HG03460 (cell line): ENCODE measurements at regions not wholly inside any gene's neighbourhood (a gene's known extent, or its start where the extent isn't known, plus 50 kb on each side); places are given as distances from the start of the nearest gene placed in this dataset.

Experiments
- ATAC-seq: cut with Tn5 transposase; IDR thresholded peaks from one replicate; pipeline ENCODE4 v1.9.1; 2021; ENCODE audit not compliant: unreplicated experiment

DNA sequence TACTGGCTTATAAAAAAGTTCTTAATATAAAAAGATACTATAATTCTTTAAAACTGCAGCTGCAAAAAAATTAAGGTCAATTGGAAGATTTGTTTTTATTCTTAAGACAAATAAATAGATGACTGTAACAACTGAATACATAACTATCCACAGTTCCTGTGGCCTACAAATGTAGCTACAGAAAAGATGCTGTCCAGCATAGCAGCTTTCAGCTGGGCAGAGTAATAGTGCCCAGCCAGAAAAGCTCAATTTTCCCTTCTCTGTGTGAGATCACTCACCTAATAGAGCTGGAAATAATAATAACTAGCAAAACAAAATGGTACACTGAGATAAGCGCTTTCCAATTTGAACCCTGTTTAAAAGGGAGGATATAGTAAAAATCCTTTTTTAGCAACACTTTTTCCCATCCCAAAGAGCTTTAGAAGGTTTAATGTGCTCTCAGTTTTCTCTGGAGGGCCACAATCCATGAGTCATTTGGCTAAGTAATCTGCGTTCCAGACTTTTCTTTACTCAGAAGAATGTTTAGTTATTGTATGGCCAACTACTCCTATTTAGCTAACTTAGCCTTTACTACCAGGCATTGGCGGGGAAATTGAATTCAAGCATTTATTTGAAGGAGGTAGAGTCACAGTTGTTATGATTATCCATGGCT is 158.1 kb upstream of the SLC39A10 start:
- no peak for ATAC-seq

DNA sequence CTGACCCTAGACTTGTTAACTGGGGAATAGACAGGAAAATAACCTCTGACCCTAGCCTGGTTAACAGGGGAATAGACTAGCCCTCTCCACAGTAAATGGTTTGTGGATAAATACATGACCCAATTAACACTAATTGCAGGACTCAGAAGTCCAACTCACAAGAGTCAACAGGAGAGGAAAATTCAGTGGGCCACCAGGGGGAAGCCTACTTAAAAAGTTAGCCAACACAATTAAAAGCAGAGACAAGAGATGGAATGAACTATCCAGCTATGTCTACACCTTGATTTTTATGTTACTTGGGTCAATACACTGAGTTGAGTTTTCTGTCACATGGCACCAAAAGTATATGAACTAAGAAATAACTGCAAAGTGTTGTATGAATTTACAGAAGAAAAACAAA is 158.8 kb upstream of the SLC39A10 start:
- ATAC-seq: no peak

DNA sequence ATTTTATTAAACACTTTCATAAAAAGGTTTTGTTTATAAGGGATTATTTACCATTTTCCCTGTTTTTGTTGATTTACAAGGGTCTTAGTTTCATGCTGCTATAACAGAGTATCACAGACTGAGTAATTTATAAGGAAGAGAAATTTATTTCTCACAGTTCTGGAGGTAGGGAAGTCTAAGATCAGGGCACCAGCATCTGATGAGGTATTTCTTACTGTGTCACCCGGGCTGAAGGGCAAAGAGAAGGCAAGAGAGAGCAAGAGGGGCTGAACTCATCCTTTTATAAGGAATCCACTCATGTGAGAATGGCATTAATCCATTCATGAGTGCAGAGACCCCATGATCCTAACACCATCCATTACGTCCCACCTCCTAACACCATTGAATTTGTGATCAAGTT is 160.0 kb upstream of the SLC39A10 start:
- no peak for ATAC-seq

DNA sequence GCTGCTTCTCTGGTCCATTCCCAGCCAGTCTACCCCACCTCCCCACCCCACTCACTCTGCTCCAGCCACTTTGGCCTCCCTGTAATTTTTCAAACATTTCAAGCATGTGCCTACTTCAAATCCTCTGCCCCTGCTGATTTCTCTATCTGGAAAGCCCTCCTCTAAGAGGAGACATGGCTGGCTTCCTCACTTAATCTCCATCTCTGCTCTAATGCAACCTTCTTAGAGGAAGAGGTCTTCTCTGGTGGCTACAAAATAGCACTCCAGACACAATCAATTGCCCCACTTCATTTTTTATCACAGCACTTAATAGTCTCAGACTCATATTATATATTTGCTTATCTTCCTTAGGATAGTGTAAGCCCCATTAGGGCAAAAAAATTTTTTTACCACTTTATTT is 161.1 kb upstream of the SLC39A10 start:
- no peak for ATAC-seq

DNA sequence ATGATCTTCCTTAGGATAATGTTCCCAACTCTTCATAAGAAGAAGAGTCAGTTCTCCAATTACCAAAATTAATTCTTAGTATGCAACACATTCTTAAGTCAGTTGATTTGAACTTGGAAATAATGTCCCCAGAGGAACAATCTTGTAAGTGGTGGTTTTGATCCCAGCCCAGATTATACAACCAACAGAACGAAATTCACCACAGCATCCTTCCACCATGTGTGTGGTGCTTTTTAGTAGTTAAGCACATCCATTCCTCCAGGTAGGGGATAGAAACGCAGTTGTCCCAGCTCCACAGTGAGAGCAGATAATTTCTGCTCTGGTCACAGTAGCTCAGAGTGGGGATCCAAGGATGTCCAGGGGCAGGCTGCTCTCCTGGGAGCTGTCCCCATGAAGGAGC is 161.7 kb upstream of the SLC39A10 start:
- no peak for ATAC-seq

DNA sequence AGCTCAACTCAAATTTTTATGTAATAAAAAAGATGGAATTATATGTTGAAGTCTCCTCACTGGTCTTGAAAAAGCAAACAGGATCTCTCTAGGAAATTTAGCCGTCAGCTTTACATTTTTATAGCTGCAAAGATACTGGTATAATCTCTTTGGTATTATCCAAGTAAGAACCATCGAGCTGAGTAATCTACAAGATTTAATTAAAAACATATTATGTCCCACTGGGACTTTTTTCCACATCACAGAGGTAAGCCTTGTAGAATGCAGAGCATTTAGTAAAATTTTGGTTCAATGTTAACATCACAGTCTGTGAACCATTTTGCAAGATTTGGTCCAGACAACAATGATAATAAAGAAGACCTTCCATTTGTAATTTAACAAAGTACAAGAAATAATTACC is 162.6 kb upstream of the SLC39A10 start:
- ATAC-seq: no peak

DNA sequence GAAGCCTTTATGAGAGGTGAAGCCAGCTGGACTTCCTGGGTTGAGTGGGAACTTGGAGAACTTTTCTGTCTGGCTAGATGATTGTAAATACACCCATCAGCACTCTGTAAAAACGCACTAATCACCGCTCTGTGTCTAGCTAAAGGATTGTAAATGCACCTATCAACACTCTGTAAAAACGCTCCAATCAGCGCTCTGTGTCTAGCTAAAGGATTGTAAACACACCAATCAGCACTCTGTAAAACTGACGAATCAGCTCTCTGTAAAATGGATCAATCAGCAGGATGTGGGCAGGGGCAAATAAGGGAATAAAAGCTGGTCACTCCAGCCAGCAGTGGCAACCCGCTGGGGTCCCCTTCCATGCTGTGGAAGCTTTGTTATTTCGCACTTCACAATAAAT is 163.6 kb upstream of the SLC39A10 start:
- ATAC-seq: no peak

DNA sequence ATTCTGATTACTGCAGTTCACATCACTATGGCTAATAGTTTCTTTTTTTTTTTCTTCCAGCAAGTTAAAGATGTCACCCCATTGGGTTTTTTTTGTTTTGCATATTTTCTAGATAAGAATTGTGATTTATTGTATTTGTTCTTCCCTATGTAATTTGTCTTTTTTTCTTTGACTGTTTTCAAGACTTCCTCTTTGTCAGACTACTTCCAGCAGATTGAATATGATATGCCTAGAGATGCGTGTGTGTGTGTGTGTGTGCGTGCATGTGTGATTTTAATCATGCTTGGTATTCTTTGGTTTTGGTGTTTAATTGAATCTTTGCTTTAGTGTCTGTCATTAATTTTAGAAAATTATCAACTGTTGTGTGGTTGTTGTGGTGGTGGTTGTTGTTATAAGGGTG is 166.7 kb upstream of the SLC39A10 start:
- ATAC-seq: no peak

DNA sequence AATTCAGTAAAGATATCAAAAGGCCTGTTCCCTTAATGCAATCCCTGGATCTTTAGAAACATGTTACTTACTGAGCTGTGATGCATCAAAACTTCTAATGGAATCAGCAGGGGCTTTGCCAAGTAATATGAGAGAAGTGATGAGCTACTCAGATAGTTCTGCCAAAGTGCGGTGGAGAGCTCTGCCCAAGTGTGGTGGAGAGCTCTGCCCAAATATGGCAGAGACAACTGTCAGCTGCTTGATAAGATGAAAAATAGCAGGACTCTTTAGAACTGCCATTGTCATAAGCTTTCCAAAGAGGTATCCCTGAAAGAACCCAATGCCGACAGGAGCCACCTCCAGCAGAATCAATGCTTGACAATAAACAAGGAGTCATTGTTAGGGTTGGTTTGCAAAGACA is 167.9 kb upstream of the SLC39A10 start:
- ATAC-seq: no peak

DNA sequence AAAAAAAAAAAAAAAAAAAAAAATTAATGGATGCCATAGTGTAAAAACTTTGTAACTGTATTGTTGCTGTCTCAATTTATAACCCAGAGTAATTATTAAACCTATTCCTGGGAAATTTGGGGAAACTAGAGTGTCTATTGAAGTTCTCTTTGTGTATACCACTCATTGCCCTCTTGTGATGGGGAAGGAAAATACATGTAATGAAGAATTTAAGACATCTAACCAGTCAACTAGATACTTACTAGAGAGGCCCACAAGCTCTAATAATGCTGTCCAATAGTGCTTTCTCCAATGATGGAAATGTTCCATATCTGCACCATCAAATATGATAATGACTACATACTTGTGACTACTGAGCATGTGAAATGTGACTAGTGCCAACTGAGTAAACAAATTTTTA is 168.5 kb upstream of the SLC39A10 start:
- no peak for ATAC-seq

DNA sequence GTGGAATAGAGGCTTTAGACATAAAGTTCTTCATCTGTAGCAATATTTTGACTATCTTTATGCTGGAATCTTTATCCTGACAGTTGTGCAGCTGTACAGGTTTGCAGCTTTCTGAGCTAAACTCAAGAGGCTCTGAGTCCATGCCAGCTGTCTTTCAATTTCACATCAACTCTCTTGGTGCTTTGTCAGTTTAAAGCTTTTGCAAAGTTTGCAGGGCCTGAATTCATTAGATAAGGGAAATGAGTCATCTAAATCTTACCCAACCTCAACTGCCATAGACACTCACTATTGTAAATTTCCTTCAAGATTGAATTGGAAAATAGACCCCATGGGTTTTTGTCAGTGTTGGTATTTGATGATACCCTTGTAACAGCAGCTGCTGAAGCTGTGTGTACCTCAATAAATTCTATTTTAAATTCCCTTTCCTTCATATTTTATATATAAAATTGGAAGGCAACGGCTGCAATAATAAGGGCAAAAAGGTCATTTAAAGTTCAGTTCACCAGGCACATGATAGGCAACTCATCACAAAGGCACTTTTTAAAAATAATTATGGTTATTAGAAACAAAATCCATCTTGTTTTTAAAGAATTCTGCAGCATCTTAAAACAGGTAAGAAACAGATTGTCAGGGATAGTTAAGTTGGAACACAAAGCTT is 169.9 kb upstream of the SLC39A10 start:
- ATAC-seq: peak; percentile 92

DNA sequence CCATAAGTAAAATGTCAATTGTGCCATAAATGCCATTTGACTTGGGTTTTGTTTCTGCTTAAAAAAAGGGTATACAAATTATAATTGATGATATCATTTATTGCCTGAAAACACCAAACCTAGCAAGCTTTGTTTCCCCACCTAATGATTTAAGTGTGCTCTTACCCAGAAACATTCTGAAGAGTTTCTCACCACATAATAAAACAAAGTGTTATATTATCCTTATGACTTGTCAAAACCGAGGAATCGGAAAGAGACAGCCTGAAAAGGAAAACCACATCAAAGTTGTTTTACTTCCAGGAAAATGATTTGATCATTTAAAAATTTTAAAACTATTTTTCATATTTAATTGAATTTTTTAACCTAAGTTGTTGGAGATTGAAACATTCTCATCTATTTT is 170.5 kb upstream of the SLC39A10 start:
- ATAC-seq: no peak

DNA sequence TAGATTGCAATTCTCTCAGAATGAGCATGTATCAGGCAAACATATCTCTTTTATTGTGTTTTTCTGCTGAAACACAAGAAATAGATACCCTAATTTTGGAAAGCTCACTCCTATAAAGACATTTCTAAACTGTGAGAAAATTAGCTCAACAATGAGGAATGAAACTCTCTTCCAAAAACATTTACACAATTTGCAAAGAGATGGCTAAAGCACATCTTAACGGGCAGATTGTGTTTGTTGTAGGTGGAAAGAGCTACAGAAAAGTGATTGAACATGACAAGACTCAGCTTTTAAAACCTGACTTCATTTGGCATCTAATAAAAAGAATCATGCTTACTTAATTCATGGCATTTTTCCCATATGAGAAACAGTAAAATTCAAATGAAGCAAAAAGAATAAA is 175.0 kb upstream of the SLC39A10 start:
- ATAC-seq: no peak

DNA sequence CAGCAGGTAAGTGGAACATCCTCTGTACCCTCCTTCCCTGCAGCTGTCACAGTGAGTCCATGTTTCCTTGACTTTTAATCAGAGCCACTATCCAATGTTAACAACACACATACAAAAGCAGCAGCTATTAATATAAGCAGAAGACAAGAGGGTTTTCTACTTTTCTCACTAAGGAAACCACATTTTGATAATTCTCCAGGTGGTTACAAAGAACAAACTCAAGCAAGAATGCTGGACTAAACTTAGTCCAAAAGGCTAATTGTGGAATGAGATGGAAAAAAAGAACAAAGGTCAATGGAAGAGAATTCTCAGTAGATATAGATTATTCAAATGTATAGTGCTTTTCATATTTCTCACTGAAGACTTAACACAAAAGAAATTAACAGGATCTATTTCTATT is 176.9 kb upstream of the SLC39A10 start:
- no peak for ATAC-seq

DNA sequence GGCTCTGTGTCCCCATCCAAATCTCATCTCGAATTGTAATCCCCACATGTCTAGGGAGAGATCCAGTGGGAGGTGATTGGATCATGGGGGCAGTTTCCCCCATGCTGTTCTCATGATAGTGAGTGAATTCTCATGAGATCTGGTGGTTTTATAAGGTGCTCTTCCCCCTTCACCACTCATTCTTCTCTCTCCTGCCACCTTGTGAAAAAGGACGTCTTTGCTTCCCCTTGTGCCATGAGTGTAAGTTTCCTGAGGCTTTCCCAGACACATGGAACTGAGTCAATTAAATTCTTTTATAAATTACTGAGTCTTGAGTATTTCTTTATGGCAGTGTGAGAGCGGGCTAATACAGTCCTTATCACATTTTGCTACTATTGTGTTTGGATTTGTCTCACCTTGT is 177.6 kb upstream of the SLC39A10 start:
- ATAC-seq: no peak

DNA sequence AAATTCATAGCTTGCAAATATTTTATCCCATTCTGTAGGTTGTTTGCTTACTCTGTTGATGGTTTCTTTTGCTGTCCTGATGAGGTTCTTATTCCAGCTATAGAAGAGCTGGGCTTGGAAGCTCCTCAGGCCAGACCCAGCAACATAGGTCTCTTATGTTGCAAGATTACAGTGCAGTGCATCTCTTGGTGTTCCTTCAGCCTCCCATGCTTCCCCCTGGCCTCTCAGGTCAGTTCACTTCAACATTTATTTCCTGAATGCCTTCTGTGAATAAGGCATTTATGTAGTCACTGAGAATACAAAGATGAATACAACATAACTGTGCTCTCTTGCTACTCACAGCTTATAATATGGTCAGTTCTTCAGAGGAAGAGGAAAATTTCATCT is 179.0 kb upstream of the SLC39A10 start:
- ATAC-seq: no peak

DNA sequence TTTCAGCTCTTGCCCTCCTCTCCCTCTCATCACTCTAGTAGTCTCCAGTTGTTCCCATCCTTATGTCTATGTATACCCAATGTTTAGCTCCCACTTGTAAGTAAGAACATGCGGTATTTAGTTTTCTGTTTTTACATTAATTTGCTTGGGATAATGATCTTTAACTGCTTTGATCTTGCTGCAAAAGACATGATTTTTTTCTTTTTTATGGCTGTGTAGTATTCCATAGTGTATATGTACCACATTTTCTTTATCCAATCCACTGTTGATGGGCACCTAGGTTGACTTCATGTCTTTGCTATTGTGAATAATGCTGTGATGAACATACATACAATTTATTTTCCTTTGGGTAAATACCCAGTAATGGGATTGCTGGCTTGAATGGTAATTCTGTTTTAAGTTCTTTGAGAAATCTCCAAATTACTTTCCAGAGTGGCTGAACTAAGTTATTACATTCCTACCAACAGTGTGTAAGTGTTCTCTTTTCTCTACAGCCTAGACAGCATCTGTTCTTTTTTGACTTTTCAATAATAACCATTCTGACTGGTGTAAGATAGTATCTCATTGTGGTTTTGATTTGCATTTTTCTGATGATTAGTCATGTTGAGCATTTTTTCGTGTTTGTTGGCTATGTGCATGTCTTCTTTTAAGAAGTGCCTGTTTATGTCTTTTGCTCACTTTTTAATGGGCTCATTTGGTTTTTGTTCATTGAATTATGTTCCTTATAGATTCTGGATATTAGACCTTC is 179.6 kb upstream of the SLC39A10 start:
- ATAC-seq: no peak

DNA sequence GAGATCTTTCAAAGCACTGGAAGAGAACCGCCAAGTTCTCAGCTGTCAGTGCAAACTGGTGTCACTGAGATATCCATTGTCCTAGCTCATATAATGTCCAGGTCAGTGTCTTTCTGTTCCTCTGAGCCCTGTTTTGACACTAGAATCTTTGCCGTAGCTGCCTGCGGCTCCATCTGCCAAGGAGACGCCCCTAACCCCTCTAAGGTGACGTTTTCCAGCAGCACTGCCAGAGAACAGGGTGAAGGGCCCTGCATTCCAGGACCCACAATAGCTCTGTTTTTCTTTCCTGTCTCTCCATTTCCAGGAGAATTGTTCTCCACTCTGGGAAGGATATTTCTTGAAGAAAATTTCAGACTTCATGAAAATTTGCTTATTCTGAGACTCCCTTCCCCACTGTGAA is 181.7 kb upstream of the SLC39A10 start:
- ATAC-seq: no peak

DNA sequence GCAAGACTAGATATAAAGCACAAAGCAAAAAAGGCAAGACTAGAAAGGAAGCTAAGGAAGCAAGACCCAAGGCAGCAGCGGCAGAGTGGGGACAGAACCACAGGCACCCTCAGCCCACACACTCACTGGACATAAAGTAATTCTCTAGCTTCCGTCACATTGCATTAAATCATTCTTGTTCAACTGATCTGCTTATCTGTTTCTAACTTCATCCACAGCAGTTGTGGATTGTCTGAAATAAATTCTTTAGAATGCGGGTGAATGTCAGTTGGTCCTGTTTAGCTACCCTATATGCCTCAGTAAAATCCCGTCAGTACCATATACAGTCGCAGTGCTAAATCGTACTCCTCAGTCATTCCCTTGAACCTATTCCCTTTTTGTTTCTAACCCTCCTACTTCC is 183.2 kb upstream of the SLC39A10 start:
- ATAC-seq: no peak

DNA sequence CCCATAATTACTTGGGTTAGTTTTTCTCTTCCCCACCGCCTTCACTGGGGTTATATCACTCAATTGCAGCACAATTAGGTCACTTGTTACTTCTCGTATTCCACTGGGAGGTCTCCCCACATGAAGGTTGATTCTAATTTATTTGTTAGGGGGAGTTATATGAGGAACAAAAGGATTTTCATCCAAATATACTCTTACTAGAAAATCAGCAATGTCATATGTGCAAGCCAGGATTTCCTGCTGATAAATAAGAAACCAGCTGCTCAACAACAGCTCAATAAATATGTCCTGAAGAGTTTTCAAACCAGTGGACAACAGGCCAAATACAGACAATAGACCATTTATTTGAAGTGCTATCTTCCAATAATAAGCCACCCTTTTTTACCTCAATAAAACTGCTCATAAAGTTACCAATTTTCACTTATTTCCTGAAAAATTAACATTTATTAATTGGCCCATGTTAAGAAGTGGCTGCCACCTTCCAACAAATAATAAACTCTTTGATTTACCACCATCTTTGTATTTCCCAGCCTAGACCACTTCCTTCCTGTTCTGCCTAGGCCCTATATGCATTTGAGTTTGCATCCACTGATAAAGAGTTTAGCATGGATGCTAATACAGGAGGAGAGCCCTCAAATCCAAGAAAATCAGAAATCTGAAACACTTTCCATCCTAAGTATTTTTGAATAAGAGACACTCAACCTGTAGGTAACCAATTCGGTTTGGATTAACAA is 184.4 kb upstream of the SLC39A10 start:
- no peak for ATAC-seq

DNA sequence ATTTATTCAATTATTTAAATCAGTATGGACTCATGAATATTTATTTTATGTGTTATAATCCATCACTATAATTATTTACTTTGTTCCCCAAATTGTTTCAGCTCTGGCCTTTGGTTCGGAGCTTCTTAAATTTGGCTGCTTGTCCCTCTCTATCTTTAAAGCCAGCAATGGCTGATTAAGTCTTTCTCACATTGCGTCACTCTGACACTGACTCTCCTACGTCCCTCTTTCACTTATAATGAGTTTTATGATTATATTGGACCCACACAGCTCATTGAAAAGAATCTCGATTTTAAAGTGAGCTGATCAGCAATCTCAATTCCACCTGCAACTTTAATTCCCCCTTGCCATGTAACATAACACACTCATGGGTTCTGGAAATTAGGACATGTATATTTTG is 185.2 kb upstream of the SLC39A10 start:
- no peak for ATAC-seq

DNA sequence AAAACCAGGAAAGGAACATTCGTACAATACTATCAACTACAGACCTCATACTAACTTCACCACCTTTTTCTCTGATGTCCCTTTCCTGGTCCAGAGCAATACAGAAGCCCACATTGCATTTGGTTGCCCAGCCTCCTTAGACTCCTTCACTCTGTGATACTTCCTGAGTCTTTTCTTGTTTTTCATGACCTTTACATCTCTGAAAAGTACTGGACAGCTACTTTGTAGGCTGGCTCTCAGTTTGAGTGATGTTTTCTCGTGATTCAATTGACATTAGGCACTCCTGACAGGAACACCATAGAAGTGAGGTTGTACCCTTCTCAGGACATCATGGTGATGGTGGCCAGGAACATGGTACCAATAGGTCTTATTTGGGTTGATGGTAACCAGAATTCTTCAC is 185.9 kb upstream of the SLC39A10 start:
- ATAC-seq: no peak
